ENCODE measurements at regions not wholly inside any gene's neighbourhood (a gene's known extent, or its start where the extent isn't known, plus 50 kb on each side); places are given as distances from the start of the nearest gene placed in this dataset.
"Not testable (repeated sequence)": the region's sequence is repeated elsewhere in the genome, so short reads cannot be mapped to it uniquely, and the experiment has no call there.

DNA sequence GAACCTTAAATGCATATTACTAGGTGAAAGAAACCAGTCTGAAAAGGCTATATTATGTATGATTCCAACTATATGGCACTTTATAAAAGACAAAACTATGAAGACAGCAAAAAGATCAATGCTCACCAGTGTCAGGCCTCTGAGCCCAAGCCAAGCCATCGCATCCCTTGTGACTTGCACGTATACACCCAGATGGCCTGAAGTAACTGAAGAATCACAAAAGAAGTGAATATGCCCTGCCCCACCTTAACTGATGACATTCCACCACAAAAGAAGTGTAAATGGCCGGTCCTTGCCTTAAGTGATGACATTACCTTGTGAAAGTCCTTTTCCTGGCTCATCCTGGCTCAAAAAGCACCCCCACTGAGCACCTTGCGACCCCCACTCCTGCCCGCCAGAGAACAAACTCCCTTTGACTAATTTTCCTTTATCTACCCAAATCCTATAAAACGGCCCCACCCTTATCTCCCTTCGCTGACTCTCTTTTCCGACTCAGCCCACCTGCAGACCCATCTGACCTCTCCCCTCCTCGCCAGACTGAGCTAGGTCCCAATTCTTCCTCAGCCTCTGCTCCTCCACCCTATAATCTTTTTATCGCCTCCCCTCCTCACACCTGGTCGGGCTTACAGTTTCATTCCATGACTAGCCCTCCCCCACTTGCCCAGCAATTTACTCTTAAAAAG, 1239.5 kb downstream of the OLFM4 start:
- DNase-seq (ENCODE audit: low read depth), result not testable (repeated sequence)

DNA sequence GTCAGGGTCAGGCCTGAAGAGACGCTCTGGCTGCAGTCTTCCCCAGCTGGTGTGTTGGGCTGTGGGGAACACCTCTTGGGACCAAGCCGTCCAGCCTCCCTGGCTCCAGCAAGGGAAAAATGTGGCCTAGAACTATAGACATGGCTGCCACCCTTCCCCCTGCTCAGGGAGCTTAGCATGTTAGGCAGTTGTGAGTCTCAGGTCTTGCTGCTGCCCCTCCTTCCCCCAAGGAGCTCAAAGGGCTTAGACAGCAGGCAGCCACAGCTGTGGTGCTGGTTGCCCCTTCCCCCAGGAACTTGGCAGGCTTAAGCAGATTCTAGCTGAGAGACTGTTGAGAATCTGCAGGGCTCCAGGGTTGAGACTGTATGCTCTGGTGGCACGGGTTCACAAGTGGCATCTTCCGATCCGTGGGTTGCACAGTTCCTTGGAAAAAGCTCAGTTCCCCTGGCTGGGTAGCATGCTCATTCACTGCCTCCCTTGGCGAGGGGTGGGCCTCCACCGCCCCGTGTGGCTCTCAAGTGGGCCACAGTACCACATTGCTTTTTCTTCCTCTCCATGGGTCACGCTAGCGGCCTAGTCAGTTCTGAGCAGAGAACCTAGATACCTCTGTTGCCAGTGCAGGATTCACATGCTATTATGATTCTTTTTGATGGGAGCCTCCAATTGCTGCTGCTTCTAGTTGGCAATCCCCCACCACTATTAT, 1258.6 kb downstream of the OLFM4 start:
- DNase-seq (ENCODE audit: low read depth), result no peak

DNA sequence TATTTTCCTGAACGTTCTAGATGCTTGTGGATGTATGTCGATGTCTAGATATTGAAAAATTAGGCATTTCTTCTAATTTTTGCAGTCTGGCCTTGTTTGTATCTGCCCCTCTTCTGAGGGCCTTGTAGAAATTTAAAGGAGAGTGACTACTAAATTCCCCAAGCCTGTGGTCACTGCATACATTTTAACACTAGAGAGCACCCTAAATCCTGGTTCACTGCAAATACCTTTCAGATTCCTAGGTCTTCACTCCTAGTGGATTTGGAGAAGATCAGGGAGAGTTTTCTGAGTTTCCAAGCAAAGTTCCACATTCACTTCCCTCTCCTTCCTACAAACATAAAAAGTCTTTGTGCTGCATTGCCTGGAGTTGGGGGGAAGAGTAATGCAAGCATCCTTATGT, 1272.5 kb downstream of the OLFM4 start:
- DNase-seq (ENCODE audit: low read depth), result no peak

DNA sequence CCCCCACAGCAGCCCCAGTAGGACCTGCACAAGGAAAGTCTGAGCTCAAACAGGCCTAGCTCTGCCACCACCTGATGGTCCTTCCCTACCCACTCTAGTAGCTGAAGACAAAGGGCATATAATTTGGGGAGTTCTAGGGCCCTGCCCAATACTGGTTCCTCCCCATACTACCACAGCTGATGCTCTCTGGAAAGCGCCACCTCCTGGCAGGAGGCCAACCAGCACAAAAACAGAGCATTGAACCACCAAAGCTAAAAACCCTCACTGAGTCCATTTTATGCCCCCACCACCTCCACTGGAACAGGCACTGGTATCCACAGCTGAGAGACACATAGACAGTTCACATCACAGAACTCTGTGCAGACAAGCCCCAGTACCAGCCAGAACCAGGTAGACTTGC, 1276.8 kb downstream of the OLFM4 start:
- no peak for DNase-seq (ENCODE audit: low read depth)

- DNase-seq (ENCODE audit: low read depth), result no peak
Measured at GRCh38 chr13:54312885-54313284, 1284.3 kb downstream of the OLFM4 start.

DNA sequence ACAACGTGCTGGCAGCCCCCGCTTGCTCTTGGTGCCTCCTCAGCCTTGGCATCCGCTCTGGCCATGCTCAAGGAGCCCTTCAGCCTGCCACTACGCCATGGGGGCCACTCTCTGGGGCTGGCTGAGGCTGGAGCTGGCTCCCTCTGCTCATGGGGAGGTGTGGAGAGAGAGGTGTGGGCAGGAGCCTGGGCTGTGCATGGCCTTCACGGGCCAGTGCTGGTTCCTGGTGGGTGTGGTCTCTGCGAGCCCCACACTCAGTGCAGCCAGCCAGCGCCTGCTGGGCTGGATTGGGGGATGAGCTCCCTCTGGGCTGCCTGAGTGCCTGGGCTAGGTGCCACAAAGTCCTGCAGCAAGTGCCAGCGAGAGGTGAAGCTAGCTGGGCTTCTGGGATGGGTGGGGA, 1289.1 kb downstream of the OLFM4 start:
- DNase-seq (ENCODE audit: low read depth), result no peak

DNA sequence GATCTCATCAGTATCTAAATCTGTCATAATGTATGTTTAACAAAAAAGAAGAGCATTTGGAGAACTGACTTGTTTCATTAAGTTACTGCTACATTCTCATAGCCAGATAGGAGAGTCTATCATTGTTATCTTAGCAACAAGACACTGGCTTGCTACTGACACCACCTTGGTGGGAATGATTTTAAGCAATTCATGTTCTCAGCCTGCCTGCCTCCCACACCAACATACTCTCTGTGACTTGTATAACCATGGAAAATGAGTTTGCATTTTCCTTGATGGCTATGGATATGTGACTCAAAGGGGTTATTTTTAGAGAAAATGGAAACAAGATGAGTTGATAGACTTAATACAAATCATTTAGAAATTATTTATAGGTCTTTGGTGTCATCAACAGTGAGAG, 1308.9 kb downstream of the OLFM4 start:
- DNase-seq (ENCODE audit: low read depth), result no peak

DNA sequence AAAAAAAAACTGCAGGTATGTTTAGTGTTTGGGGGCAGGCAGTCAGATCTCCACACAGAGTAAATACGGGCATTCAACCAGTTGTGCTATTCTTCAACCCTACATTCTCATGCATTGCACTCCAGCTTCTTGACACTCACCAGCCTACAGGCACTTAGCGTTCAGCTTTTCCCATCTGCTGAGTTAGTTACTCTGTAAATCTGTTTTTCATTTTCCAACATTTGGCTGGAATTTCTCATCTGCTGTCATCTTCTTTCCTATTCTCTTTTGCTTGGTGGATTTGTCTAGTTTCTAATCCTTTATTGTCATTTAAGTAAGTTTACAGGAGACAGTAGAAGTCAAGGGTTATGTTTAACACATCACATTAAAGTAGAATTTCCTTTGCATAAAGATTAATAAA, 1318.9 kb downstream of the OLFM4 start:
- no peak for DNase-seq (ENCODE audit: low read depth)

- DNase-seq (ENCODE audit: low read depth), result no peak
Measured at GRCh38 chr13:54356209-54356608, 1327.6 kb downstream of the OLFM4 start.

- DNase-seq (ENCODE audit: low read depth), result no peak
Measured at GRCh38 chr13:54356849-54357248, 1328.2 kb downstream of the OLFM4 start.

GRCh38 chr13:54357284-54357933, 1328.8 kb downstream of the OLFM4 start:
- DNase-seq (ENCODE audit: low read depth), result no peak

DNA sequence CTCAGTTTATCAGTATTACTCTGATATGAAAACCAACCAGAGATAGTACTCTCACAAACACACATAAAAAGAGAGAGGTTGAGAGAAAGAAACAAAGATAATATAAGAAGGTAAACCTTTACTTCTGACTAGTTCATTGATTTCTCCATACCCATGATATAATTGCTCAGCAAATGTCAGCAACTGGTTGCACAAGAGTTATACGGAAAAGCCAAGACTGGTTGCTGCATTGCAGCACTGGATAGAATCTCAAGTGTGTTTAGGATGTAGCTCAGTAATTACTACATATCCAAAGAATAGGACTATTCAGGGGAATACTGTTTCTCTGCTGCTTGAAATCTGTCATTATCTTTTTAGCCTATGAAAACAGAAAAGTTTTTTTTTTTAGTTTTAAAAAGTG, 1332.8 kb downstream of the OLFM4 start:
- no peak for DNase-seq (ENCODE audit: low read depth)

DNA sequence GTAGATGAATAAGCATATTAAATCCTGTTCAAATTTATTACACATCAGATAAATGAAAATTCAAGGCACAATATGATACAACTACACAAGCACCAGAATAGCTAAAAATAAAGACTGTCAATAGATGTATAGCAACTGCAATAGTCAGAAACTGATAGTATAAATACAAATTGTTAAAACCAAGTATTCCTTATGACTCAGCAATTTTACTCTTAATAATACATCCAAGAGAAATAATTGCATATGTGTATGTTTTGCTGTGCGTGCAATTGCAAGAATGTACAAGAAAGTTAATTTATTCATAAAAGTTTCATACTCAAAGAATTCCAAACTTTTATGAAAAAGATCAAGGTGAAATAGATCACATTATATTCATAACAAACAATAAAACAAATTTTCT, 1338.1 kb downstream of the OLFM4 start:
- no peak for DNase-seq (ENCODE audit: low read depth)

- no peak for DNase-seq (ENCODE audit: low read depth)
Measured at GRCh38 chr13:54367639-54368271, 1339.1 kb downstream of the OLFM4 start.

DNA sequence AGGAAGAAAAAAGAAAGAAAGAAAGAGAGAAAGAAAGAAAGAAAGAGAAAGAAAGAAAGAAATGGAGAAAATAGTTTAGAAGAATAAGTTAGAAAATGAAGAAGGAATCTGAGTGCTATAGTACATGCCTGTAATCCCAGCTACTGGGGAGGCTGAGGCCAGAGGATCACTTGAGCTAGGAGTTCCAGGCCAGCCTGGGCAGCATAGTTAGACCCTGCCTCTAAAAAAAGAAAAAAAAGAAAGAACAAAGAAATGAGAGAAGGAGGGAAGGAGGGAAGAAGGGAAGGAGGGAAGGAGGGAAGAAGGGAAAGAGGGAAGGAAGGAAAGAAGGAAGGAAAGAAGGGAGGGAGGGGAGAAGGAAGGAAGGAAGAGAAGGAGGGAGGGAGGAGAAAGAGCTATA, 1339.8 kb downstream of the OLFM4 start:
- no peak for DNase-seq (ENCODE audit: low read depth)

GRCh38 chr13:54373211-54373610, 1344.6 kb downstream of the OLFM4 start:
- no peak for DNase-seq (ENCODE audit: low read depth)

DNA sequence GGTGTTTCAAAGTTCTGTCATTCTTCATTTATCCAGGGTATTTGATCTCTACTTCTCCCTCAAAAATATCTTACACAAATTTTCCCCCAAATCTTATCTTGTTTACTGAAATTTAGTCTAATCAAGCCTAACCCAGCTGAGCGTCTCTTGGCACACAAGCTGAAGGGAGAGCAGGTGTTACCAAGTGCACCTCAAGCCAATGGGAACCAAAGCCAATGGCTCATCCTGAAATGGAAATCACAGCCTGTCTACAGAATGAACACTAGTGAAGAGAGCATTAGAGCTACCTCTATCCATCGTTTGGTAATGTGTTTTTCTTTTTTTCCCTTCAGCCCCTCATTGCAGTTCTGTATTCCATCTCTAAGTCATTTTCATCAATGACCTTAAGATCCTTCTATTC, 1350.8 kb downstream of the OLFM4 start:
- no peak for DNase-seq (ENCODE audit: low read depth)

DNA sequence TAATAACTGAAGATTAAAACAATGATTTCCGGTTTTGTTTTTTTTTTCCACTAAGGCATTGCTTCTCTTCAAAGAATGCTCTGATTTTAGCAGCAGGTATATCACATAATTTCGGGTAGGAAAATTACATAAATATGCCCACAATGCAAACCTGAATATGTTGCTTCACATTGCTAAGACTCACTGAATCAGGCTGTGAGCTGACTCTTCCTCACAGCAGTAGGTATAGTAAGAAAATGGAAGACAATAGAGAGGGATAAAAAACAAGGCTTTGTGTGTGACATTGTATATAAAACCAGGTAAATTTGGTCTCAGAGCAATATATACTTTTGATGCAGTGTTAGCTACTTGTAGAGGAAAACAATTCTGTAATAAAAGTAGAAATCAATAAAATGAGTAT, 1355.0 kb downstream of the OLFM4 start:
- DNase-seq (ENCODE audit: low read depth), result no peak

GRCh38 chr13:54387625-54388024, 1359.0 kb downstream of the OLFM4 start:
- no peak for DNase-seq (ENCODE audit: low read depth)

DNA sequence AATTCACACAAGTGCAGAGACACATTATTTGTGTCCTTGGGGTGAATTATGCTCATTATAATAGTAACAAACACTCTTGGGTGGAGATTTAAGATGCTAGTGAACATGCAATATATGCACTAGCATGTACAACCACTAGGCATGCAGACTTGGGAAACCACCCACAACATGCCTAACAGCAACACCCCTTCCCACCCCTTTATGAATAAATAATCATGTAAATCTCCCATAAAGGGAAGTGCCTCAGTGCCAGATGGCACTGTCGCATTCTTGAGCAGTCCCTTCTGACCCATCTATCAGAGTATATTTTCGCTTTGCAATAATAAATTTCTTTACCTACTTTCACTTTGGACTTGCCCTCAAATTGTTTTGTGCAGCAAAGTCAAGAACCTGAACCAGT, 1362.2 kb downstream of the OLFM4 start:
- no peak for DNase-seq (ENCODE audit: low read depth)

- no peak for DNase-seq (ENCODE audit: low read depth)
Measured at GRCh38 chr13:54394085-54394700, 1365.6 kb downstream of the OLFM4 start.

- DNase-seq (ENCODE audit: low read depth), result no peak
Measured at GRCh38 chr13:54394908-54395307, 1366.3 kb downstream of the OLFM4 start.

DNA sequence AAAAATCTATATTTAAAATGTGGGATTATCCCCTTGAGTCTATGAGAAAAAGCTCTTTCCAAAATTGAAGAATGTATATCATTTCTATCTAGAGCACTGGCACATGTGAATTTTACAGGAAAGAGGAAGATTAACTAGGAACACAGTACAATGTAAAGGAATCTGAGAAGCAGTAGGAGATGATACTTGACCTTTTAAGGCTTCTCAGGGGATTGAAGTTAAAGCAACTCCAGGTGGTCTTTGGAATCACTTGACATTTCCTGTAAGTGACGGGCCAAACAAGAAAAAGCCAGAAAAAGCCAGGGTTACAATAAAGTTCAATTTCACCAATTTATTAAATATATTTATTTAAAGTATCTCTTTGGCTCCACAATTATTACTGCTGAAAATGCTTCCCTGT, 1373.9 kb downstream of the OLFM4 start:
- DNase-seq (ENCODE audit: low read depth), result no peak

All from iris pigment epithelial cell (primary cell).